A673 (cell line): ENCODE measurements at regions not wholly inside any gene's neighbourhood (a gene's known extent, or its start where the extent isn't known, plus 50 kb on each side); places are given as distances from the start of the nearest gene placed in this dataset.

Experiments
- CTCF ChIP-seq: fragments of 300-800, 200-600 bp; sonication (generic); conservative IDR thresholded peaks from 2 replicates; pipeline ENCODE4 v1.5.1; 2017; ENCODE audit warnings: low read depth, mild to moderate bottlenecking, antibody characterized with exemption, low read length, moderate library complexity, mixed read lengths
- EZH2 ChIP-seq: fragments of 200-600 bp; sonication (generic); IDR thresholded peaks from 2 replicates; pipeline ENCODE4 v1.6.1; 2017; ENCODE audit warnings: borderline replicate concordance, low read depth, mild to moderate bottlenecking, mixed read lengths, antibody characterized with exemption, low read length; ENCODE audit not compliant: poor library complexity, severe bottlenecking

- TF ChIP-seq CTCF: no peak
- TF ChIP-seq EZH2: no peak
These were observed 650.6 kb downstream of the SLC4A3 start for GRCh38 chr2:220278022-220278421.
